PFSK-1 (cell line): ENCODE measurements at regions not wholly inside any gene's neighbourhood (a gene's known extent, or its start where the extent isn't known, plus 50 kb on each side); places are given as distances from the start of the nearest gene placed in this dataset.

Experiments
- POLR2AphosphoS5 ChIP-seq: IDR thresholded peaks from 2 replicates; pipeline ENCODE4 v1.6.1; 2012; ENCODE audit warnings: low read depth, mild to moderate bottlenecking, control low read depth, low read length, moderate library complexity
- SIN3A ChIP-seq: IDR thresholded peaks from 2 replicates; pipeline ENCODE4 v1.6.1; 2012; ENCODE audit warnings: mild to moderate bottlenecking, low read length, moderate library complexity, borderline replicate concordance; ENCODE audit not compliant: insufficient read depth
- TAF1 ChIP-seq: IDR thresholded peaks from 2 replicates; pipeline ENCODE4 v1.6.1; 2012; ENCODE audit warnings: low read length, control low read depth, borderline replicate concordance; ENCODE audit not compliant: insufficient read depth
- TF ChIP-seq, protein P1 (sequence below), 2 experiments: IDR thresholded peaks; 2 replicates each; pipeline versions ENCODE4 v1.6.1 to v1.8.0; 2011 to 2012; ENCODE audit warnings: low read depth in 2 of 2, low read length in 2 of 2, control low read depth in 1 of 2, inconsistent platforms in 1 of 2, mild to moderate bottlenecking in 1 of 2, moderate library complexity in 1 of 2; ENCODE audit not compliant: insufficient read depth in 1 of 2

DNA sequence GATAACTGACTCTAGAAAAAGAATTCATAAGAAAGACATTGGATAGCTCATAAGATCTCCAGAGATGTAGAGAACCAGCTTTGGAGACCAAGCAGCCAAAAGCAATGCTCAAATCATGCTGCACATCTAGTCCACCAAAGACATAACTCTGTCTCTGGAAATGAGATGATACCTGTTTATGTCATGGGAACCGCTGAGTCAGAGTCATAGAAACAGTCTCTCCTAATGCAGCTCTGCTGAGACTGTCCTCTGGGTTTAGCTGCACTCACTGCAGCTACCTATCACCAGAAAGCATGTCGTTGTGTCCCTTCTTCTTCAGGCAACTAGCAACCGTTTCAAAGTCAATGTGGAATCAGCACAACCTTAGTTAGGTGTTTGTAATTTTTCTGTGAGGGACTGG lies 218.5 kb upstream of the ROBO1 start:
- TF ChIP-seq, protein P1, sequence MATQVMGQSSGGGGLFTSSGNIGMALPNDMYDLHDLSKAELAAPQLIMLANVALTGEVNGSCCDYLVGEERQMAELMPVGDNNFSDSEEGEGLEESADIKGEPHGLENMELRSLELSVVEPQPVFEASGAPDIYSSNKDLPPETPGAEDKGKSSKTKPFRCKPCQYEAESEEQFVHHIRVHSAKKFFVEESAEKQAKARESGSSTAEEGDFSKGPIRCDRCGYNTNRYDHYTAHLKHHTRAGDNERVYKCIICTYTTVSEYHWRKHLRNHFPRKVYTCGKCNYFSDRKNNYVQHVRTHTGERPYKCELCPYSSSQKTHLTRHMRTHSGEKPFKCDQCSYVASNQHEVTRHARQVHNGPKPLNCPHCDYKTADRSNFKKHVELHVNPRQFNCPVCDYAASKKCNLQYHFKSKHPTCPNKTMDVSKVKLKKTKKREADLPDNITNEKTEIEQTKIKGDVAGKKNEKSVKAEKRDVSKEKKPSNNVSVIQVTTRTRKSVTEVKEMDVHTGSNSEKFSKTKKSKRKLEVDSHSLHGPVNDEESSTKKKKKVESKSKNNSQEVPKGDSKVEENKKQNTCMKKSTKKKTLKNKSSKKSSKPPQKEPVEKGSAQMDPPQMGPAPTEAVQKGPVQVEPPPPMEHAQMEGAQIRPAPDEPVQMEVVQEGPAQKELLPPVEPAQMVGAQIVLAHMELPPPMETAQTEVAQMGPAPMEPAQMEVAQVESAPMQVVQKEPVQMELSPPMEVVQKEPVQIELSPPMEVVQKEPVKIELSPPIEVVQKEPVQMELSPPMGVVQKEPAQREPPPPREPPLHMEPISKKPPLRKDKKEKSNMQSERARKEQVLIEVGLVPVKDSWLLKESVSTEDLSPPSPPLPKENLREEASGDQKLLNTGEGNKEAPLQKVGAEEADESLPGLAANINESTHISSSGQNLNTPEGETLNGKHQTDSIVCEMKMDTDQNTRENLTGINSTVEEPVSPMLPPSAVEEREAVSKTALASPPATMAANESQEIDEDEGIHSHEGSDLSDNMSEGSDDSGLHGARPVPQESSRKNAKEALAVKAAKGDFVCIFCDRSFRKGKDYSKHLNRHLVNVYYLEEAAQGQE (IDR thresholded peaks at IDR 0.05; ENCODE audit: insufficient read depth in 1 of 2, low read depth in 2 of 2, low read length in 2 of 2), result no peak
- no peak for TF ChIP-seq POLR2AphosphoS5
- no peak for TF ChIP-seq SIN3A
- no peak for TF ChIP-seq TAF1
